HEK293 (cell line): ENCODE measurements at regions not wholly inside any gene's neighbourhood (a gene's known extent, or its start where the extent isn't known, plus 50 kb on each side); places are given as distances from the start of the nearest gene placed in this dataset.

Experiments used
- CTCF ChIA-PET: fragments of 350-600 bp; formaldehyde crosslinking; extraction: SDS; loops from one replicate; lab custom pipeline; 2021; ENCODE audit warnings: antibody characterized with exemption; lab: Yijun Ruan, JAX
- POLR2A ChIA-PET: fragments of 300-600 bp; formaldehyde crosslinking; extraction: SDS; loops from one replicate; lab custom pipeline; 2020; ENCODE audit warnings: antibody characterized with exemption, inconsistent platforms; lab: Yijun Ruan, JAX
- H3K27ac ChIP-seq: fragments of 200-500 bp; sonication (Bioruptor generic); 2 replicates; pipeline ENCODE4 v1.5.1; 2014; ENCODE audit warnings: low read depth, low read length, control low read depth, inconsistent platforms; ENCODE audit errors: extremely low read depth
- H3K36me3 ChIP-seq, 2 experiments: fragments of 200-500 bp in 1 of 2; sonication (Bioruptor generic) in 1 of 2; 1 replicate in 1 of 2; 2 replicates in 1 of 2; pipeline ENCODE4 v1.5.1; 2014 to 2017; ENCODE audit warnings: inconsistent platforms in 2 of 2, low read length in 2 of 2; ENCODE audit not compliant: control insufficient read depth in 2 of 2, insufficient read depth in 1 of 2
- H3K4me1 ChIP-seq: fragments of 200-500 bp; sonication (Bioruptor generic); 2 replicates; pipeline ENCODE4 v1.5.1; 2014; ENCODE audit warnings: mild to moderate bottlenecking, low read length, inconsistent platforms; ENCODE audit not compliant: control insufficient read depth, insufficient read depth
- H3K4me3 ChIP-seq: 2 replicates; pipeline ENCODE4 v1.5.1; 2011; ENCODE audit warnings: low read depth, mild to moderate bottlenecking, control low read depth, low read length, moderate library complexity
- H3K9me3 ChIP-seq: fragments of 200-500 bp; sonication (Bioruptor generic); 2 replicates; pipeline ENCODE4 v1.5.1; 2014; ENCODE audit warnings: low read depth, low read length, inconsistent platforms; ENCODE audit not compliant: control insufficient read depth, insufficient read depth
- BCL11A ChIP-seq: fragments of 450-650 bp; formaldehyde crosslinking; IDR thresholded peaks from 2 replicates; pipeline ENCODE4 v1.5.1; 2016; ENCODE audit warnings: low read depth, missing biosample characterization, missing genetic modification characterization
- FEZF1 ChIP-seq: fragments of 450-650 bp; formaldehyde crosslinking; IDR thresholded peaks from 2 replicates; pipeline ENCODE4 v1.5.1; 2016; ENCODE audit warnings: missing biosample characterization, missing genetic modification characterization
- GLIS1 ChIP-seq: fragments of 450-650 bp; formaldehyde crosslinking; IDR thresholded peaks from 2 replicates; pipeline ENCODE4 v1.5.1; 2016; ENCODE audit warnings: missing biosample characterization, missing genetic modification characterization
- MZF1 ChIP-seq: fragments of 450-650 bp; formaldehyde crosslinking; IDR thresholded peaks from 2 replicates; pipeline ENCODE4 v1.5.1; 2017; ENCODE audit warnings: missing biosample characterization, missing genetic modification characterization, borderline replicate concordance
- OSR2 ChIP-seq: fragments of 450-650 bp; formaldehyde crosslinking; IDR thresholded peaks from 2 replicates; pipeline ENCODE4 v1.5.1; 2016; ENCODE audit warnings: missing biosample characterization, missing genetic modification characterization
- PRDM10 ChIP-seq: fragments of 450-650 bp; formaldehyde crosslinking; IDR thresholded peaks from 2 replicates; pipeline ENCODE4 v1.5.1; 2016; ENCODE audit warnings: missing biosample characterization, missing genetic modification characterization
- SCRT2 ChIP-seq: fragments of 450-650 bp; formaldehyde crosslinking; IDR thresholded peaks from 2 replicates; pipeline ENCODE4 v1.5.1; 2016; ENCODE audit warnings: missing biosample characterization, missing genetic modification characterization
- SP3 ChIP-seq: fragments of 450-650 bp; formaldehyde crosslinking; IDR thresholded peaks from 2 replicates; pipeline ENCODE4 v1.5.1; 2016; ENCODE audit warnings: missing biosample characterization, missing genetic modification characterization
- TRIM28 ChIP-seq: IDR thresholded peaks from 2 replicates; pipeline ENCODE4 v1.6.1; 2011; ENCODE audit warnings: low read length, control low read depth, borderline replicate concordance
- ZFHX2 ChIP-seq: fragments of 450-650 bp; formaldehyde crosslinking; conservative IDR thresholded peaks from 2 replicates; pipeline ENCODE4 v1.5.1; 2016; ENCODE audit warnings: missing biosample characterization, missing genetic modification characterization
- ZFP69B ChIP-seq: fragments of 450-650 bp; formaldehyde crosslinking; IDR thresholded peaks from 2 replicates; pipeline ENCODE4 v1.5.1; 2016; ENCODE audit warnings: missing biosample characterization, missing genetic modification characterization
- ZIC2 ChIP-seq: fragments of 450-650 bp; formaldehyde crosslinking; IDR thresholded peaks from 2 replicates; pipeline ENCODE4 v1.5.1; 2016; ENCODE audit warnings: missing biosample characterization, missing genetic modification characterization
- ZNF140 ChIP-seq: fragments of 450-650 bp; formaldehyde crosslinking; IDR thresholded peaks from 2 replicates; pipeline ENCODE4 v1.5.1; 2016; ENCODE audit warnings: missing biosample characterization, missing genetic modification characterization
- ZNF174 ChIP-seq: fragments of 450-650 bp; formaldehyde crosslinking; IDR thresholded peaks from 2 replicates; pipeline ENCODE4 v1.5.0; 2017; ENCODE audit warnings: missing biosample characterization, mild to moderate bottlenecking, missing genetic modification characterization
- ZNF2 ChIP-seq: fragments of 450-650 bp; formaldehyde crosslinking; IDR thresholded peaks from 2 replicates; pipeline ENCODE4 v1.5.1; 2016; ENCODE audit warnings: missing biosample characterization, missing genetic modification characterization
- ZNF248 ChIP-seq: fragments of 450-650 bp; formaldehyde crosslinking; IDR thresholded peaks from 2 replicates; pipeline ENCODE4 v1.5.1; 2017; ENCODE audit warnings: missing biosample characterization, missing genetic modification characterization
- ZNF302 ChIP-seq: fragments of 450-650 bp; formaldehyde crosslinking; IDR thresholded peaks from 2 replicates; pipeline ENCODE4 v1.5.1; 2016; ENCODE audit warnings: missing biosample characterization, missing genetic modification characterization, low read depth
- ZNF341 ChIP-seq: fragments of 450-650 bp; formaldehyde crosslinking; IDR thresholded peaks from 2 replicates; pipeline ENCODE4; 2016; ENCODE audit warnings: low read depth, missing biosample characterization, missing genetic modification characterization
- ZNF366 ChIP-seq: fragments of 450-650 bp; formaldehyde crosslinking; conservative IDR thresholded peaks from 2 replicates; pipeline ENCODE4 v1.5.1; 2016; ENCODE audit warnings: missing biosample characterization, missing genetic modification characterization
- ZNF501 ChIP-seq: fragments of 450-650 bp; formaldehyde crosslinking; IDR thresholded peaks from 2 replicates; pipeline ENCODE4 v1.5.1; 2016; ENCODE audit warnings: missing biosample characterization, missing genetic modification characterization
- ZNF561 ChIP-seq: fragments of 450-650 bp; IDR thresholded peaks from 2 replicates; pipeline ENCODE4 v1.5.1; 2018; ENCODE audit warnings: missing biosample characterization, missing genetic modification characterization, borderline replicate concordance
- ZNF596 ChIP-seq: fragments of 450-650 bp; IDR thresholded peaks from 2 replicates; pipeline ENCODE4 v1.5.0; 2018; ENCODE audit warnings: missing biosample characterization, mild to moderate bottlenecking, missing genetic modification characterization, moderate library complexity
- ZNF629 ChIP-seq: fragments of 450-650 bp; formaldehyde crosslinking; IDR thresholded peaks from 2 replicates; pipeline ENCODE4 v1.5.1; 2017; ENCODE audit warnings: missing biosample characterization, missing genetic modification characterization
- ZNF658 ChIP-seq: fragments of 450-650 bp; formaldehyde crosslinking; IDR thresholded peaks from 2 replicates; pipeline ENCODE4; 2016; ENCODE audit warnings: missing biosample characterization, missing genetic modification characterization
- ZNF791 ChIP-seq: fragments of 450-650 bp; formaldehyde crosslinking; IDR thresholded peaks from 2 replicates; pipeline ENCODE4 v1.5.1; 2016; ENCODE audit warnings: missing biosample characterization, missing genetic modification characterization
- ZNF837 ChIP-seq: fragments of 450-650 bp; formaldehyde crosslinking; IDR thresholded peaks from 2 replicates; pipeline ENCODE4 v1.5.1; 2016; ENCODE audit warnings: missing biosample characterization, missing genetic modification characterization
- ZNF843 ChIP-seq: fragments of 450-650 bp; formaldehyde crosslinking; IDR thresholded peaks from 2 replicates; pipeline ENCODE4 v1.5.1; 2016; ENCODE audit warnings: missing biosample characterization, missing genetic modification characterization
- TF ChIP-seq, protein P1 (sequence below): fragments of 450-650 bp; formaldehyde crosslinking; IDR thresholded peaks from 2 replicates; pipeline ENCODE4 v1.5.1; 2016; ENCODE audit warnings: missing biosample characterization, missing genetic modification characterization, borderline replicate concordance
- TF ChIP-seq, protein P2 (sequence below): fragments of 450-650 bp; formaldehyde crosslinking; IDR thresholded peaks from 2 replicates; pipeline ENCODE4 v1.5.1; 2016; ENCODE audit warnings: missing biosample characterization, missing genetic modification characterization
- TF ChIP-seq, protein P3 (sequence below): fragments of 450-650 bp; IDR thresholded peaks from 2 replicates; pipeline ENCODE4 v1.5.1; 2018; ENCODE audit warnings: missing biosample characterization, mild to moderate bottlenecking, missing genetic modification characterization

- TF ChIP-seq ZNF302 (tag by site-specific recombination) (no peak), BCL11A (tag by site-specific recombination) (0 out of 2 replicates have a peak, but pooled peaks have one; percentile 29), ZNF837 (tag by site-specific recombination) (no peak)
Measured at GRCh38 chr1:47508702-47509431, 71.0 kb downstream of the FOXD2 start (continued).

GRCh38 chr1:47510282-47510811, 72.5 kb downstream of the FOXD2 start:
- Histone ChIP-seq H3K36me3 (no peaks in the 10 kb centered on the region), H3K27ac (peak overlapping the region; percentile 98), H3K4me1 (peaks cover 19% of the 10 kb centered on the region), H3K4me3 (no peak overlapping the region), H3K9me3 (no peaks in the 10 kb centered on the region)
- CTCF ChIA-PET, result interaction anchor here (1.1 to 1.6 kb wide), 3 partner anchors 10 to 20 kb away, joined by 3 to 5 read pairs (median 4); no protein-coding TSS in a partner anchor
- POLR2A ChIA-PET, result no interaction called here
- TF ChIP-seq SP3 (tag by site-specific recombination) (no peak), ZNF843 (peak; percentile 94), ZNF596 (0 out of 2 replicates have a peak, but pooled peaks have one; percentile 7), ZIC2 (peak; percentile 35; the same call in 1 of the 2 replicates), PRDM10 (peak; percentile 93), ZNF366 (peak; percentile 62), OSR2 (tag by site-specific recombination) (peak; percentile 50), ZNF174 (tag by site-specific recombination) (no peak), ZNF658 (tag by site-specific recombination) (no peak), ZNF2 (tag by site-specific recombination) (0 out of 2 replicates have a peak, but pooled peaks have one; percentile 30), ZFP69B (0 out of 2 replicates have a peak, but pooled peaks have one; percentile 50), ZNF341 (tag by site-specific recombination) (0 out of 2 replicates have a peak, but pooled peaks have one; percentile 9), ZNF248 (no peak), GLIS1 (tag by site-specific recombination) (peak; percentile 90), ZNF791 (tag by site-specific recombination) (no peak), MZF1 (0 out of 2 replicates have a peak, but pooled peaks have one; percentile 26), ZNF140 (tag by site-specific recombination) (no peak), ZNF629 (tag by site-specific recombination) (peak; percentile 29; the same call in 1 of the 2 replicates), ZNF501 (peak; percentile 19; the same call in 1 of the 2 replicates), ZFHX2 (peak; percentile 79), SCRT2 (tag by site-specific recombination) (peak; percentile 59), TRIM28 (peak; percentile 64; the same call in 1 of the 2 replicates), ZNF561 (peak; percentile 100), FEZF1 (tag by site-specific recombination) (peak; percentile 85)
- TF ChIP-seq, protein P1, sequence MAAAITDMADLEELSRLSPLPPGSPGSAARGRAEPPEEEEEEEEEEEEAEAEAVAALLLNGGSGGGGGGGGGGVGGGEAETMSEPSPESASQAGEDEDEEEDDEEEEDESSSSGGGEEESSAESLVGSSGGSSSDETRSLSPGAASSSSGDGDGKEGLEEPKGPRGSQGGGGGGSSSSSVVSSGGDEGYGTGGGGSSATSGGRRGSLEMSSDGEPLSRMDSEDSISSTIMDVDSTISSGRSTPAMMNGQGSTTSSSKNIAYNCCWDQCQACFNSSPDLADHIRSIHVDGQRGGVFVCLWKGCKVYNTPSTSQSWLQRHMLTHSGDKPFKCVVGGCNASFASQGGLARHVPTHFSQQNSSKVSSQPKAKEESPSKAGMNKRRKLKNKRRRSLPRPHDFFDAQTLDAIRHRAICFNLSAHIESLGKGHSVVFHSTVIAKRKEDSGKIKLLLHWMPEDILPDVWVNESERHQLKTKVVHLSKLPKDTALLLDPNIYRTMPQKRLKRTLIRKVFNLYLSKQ (tag by site-specific recombination), result no peak
- TF ChIP-seq, protein P2, sequence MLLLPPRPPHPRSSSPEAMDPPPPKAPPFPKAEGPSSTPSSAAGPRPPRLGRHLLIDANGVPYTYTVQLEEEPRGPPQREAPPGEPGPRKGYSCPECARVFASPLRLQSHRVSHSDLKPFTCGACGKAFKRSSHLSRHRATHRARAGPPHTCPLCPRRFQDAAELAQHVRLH (tag by site-specific recombination), result peak; percentile 79
- TF ChIP-seq, protein P3, sequence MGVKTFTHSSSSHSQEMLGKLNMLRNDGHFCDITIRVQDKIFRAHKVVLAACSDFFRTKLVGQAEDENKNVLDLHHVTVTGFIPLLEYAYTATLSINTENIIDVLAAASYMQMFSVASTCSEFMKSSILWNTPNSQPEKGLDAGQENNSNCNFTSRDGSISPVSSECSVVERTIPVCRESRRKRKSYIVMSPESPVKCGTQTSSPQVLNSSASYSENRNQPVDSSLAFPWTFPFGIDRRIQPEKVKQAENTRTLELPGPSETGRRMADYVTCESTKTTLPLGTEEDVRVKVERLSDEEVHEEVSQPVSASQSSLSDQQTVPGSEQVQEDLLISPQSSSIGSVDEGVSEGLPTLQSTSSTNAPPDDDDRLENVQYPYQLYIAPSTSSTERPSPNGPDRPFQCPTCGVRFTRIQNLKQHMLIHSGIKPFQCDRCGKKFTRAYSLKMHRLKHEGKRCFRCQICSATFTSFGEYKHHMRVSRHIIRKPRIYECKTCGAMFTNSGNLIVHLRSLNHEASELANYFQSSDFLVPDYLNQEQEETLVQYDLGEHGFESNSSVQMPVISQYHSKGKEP (tag by site-specific recombination), result peak; percentile 81
